GM18858 (cell line): ENCODE measurements at regions not wholly inside any gene's neighbourhood (a gene's known extent, or its start where the extent isn't known, plus 50 kb on each side); places are given as distances from the start of the nearest gene placed in this dataset.
"Not testable (repeated sequence)": the region's sequence is repeated elsewhere in the genome, so short reads cannot be mapped to it uniquely, and the experiment has no call there.

ENCODE experiments used
- ATAC-seq: cut with Tn5 transposase; IDR thresholded peaks from one replicate; pipeline ENCODE4 v1.9.1; 2021; ENCODE audit not compliant: unreplicated experiment

DNA sequence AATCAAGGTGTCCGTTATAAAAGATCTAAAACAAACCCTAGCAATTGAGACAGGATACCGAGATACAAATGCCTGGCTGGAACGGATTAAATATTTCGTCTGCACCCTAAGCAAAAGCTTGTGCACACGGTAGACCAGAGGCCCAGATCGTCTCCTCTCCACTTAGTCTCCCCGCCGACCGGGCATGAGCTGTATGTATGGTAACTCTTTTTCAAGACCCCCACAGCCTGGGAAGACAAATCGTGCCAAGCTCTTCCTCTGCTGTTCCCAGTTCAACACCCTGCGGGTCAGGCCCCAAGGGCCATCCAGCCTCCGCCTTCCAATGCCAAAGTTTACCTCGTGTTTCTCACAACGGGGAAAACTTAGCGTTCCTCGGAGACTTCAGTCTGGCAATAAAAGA, 285.7 kb upstream of the GALNT17 start:
- ATAC-seq: no peak

DNA sequence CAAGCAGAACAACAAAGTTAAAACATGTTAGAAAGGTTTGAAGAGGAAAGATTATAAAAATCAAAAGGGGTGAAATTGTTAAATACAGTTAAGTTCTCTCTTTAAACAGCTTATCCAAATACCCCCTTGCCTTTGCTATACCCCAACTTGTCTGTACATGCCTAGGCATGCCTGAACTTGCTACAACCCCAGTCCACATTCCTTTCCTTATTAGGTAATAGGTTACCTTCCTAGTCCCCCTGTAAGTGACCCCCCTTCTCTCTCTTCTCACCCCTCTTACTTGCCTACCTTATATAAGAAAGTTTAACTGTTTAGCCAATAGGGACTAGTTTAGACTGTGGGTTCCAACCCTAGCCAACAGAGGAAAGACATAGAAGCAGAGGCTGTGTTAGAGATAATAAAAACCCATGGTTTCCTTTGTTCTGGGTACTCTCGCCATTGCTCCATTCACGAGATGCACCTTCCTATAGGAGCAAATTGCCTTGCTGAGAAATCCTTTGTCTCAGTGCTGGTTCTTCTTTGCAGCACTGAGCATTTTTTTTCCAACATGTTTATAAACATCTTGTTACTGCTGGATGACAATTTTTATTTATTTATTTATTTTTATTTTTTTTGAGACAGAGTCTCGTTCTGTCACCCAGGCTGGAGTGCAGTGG, 282.2 kb upstream of the GALNT17 start:
- no peak for ATAC-seq

DNA sequence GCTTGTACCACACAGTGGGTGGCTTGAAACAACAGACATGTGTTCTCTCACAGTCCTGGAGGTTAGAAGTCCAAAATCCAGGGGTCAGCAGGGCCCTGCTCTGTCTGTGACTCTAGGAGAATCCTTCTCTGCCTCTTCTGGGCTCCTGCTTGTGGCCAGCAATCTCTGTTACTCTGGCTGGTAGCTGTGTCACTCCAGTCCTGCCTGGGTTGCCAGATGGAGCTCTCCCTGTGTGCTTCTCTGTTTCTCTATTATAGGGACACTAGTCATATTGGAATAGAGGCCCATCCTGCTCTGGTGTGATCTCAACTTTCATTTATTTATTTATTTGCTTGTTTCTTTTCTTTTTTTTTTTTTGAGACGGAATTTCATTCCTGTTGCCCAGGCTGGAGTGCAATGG, 276.6 kb upstream of the GALNT17 start:
- ATAC-seq: no peak

DNA sequence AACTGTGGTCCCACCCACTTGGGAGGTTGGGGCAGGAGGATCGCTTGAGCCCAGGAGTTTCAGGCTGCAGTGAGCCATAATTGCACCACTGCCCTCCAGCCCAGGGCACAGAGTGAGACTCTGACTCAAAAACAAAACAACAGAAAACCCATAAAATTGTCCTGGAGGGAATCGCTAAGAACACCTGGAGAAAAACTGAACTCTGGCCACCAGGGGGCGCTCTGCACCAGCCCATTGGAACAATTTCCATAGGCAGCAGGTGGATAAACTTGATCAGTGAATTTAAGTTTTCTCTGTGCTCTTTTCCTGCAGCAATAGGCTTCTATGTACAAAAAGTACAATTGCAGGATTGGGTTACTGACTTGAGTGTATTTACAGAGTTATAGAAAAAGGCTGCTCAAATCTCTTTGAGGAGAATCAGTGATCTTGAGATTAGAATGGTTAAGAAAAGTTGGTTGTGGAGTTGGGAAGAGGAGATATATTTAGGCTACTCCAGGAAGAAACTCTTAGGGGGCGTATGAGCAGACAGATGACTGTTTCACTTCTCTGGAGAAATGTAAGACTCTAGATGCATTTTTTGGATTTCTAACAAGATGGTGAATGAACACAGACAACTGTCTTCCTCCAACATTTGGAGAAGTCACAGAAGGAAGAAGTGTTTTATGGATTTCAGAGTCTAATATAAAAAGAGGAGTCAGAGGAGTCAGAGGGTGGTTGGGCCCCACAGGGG, 274.9 kb upstream of the GALNT17 start:
- no peak for ATAC-seq

DNA sequence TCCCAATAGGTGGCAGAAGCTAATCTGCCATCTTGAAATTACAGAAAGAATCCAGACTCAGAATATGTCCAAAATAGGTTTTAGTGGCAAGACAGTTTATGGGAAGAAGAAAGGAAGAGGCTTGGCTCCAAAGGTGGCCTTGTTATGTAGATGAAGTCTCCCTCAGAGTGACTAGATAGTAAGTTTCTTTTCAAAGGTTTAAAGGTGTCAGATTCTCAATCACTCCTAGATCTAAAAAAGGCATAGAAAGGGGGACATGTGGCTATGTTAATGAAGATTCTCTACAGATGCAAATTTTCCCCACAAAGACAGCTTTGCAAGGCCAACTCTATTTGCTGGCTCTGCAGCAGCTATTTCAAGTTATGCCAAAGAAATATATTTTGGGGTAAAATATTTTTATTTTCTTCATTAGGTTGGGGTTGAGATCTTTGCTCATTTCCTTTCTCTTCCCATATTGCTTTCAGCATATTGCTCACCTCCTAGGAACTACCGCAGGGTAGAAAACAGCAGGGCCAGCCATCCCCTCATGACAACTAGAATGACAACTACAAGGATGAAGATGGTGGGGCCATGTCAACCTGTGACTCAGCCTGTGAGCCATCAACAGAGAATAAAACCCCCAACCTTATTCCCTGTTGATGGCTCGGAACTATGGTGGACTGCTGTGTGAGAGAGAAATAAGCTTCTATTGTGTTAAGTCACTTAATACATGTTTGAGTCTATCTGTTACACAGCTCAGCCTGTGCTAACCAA, 274.0 kb upstream of the GALNT17 start:
- no peak for ATAC-seq

DNA sequence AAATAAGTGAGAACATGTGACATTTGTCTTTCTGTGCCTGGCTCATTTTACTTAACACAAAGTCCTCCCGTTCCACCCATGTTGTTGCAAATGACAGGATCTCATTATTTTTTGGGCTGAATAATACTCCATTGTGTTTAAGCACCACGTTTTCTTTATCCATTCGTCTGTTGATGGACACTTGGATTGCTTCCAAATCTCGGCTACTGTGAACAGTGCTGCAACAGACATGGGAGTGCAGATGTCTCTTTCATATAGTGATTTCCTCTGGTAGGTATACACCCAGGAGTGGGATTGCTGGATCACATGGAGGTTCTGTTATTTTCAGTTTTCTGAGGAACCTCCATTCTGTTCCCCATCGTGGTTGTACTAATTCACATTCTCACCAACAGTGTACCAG, 264.4 kb upstream of the GALNT17 start:
- no peak for ATAC-seq

DNA sequence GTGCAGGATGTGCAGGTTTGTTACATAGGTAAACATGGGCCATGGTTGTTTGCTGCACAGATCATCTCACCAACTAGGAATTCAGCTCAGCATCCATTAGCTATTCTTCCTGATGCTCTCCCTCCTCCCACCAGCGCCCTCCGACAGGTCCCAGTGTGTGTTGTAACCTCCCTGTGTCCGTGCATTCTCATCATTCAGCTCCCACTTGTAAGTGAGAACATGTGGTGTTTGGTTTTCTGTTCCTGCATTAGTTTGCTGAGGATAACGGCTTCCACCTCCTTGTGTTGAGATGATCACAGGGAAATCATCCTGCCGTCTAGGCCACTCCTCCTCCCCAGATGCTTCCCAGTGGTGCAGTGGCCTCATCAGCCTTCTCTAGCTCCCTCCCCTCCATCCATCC, 261.6 kb upstream of the GALNT17 start:
- no peak for ATAC-seq

DNA sequence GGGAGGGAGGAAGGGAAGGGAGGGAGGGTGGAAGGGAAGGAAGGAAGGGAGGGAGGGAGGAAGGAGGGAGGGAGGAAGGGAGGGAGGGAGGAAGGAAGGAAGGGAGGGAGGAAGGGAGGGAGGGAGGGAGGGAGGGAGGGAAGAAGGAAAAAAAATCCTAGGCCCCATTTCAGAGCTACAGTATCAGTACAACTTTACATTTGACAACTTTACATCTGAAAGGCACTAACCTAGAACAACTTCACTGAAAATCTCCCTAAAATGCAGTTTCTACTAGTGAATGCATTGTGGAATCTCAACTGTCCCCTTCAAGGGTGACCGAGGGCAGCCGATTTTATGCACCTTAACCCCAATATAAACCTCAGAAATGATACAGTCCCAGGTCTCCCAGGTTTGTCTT, 259.8 kb upstream of the GALNT17 start:
- no peak for ATAC-seq

DNA sequence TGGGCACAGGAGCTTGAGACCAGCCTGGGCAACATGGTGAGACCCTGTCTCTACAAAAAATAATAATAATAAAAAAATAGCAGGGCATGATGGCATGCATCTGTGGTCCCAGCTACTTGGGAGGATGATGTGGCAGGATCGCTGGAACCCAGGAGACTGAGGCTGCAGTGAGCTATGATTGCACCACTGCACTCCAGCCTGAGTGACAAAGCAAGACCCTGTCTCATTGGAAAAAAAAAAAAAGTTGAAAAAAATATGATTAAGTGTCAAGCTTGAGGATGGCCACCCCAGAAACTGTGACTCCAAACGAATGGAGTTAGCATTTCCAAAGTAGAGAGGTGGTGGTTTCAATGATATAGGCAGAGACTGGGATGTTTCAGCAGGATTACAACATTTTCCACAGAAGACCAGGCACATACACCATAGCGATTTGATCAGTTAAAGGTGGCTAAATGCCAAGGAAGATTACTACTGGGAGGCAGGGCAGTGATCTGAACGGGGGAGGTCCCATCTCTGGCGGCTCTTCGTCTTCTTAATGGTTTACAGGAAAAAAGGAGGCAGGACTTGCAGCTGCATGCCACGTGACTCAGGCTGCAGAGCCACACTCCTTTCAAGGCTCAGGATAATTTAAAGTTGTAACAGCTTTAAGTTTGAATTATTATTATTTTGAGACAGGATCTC, 250.6 kb upstream of the GALNT17 start:
- no peak for ATAC-seq

DNA sequence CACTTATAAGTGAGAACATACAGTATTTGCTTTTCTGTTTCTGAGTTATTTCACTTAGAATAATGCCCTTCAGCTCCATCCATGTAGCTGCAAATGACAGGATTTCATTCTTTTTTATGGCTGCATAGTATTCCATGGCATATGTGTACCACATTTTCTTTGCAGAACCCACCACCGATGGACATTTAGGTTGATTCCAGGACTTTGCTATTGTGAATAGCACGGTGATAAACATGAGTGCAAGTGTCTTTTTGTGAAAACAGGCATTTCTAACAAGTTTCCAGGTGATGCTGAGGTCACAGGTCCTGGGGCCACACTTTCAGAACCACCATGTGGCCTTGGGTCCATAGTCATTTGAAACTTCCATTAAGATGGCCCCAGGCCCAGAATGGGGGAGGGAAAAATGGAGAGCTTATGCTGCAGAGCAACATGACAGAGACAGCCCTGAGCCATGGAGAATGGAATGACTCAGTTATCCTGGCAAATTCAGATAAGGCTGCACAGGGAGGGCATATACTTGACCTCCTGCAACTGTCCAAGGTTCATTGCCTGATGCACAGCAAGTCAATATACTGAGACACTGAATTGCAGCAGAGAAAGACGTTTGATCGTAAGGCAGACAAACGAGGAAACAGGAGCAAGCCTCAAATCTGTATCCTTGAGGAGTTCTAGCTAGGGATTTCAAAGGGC, 248.0 kb upstream of the GALNT17 start:
- ATAC-seq: no peak

DNA sequence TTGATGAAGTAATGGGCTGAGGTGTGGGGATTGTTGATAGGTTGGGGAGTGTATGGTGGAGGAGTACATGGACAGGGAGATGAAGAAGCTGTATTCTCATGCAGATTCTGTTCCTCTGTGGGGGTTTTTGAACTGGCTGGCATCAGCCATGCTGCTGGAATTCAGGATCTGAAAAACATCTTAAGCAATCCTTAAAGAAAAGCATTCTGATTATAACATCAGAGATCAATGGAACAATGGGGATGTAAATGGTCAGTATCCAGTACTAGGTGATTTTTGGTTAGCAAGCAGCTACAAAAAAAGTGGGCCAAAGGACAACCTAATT, 247.5 kb upstream of the GALNT17 start:
- no peak for ATAC-seq

DNA sequence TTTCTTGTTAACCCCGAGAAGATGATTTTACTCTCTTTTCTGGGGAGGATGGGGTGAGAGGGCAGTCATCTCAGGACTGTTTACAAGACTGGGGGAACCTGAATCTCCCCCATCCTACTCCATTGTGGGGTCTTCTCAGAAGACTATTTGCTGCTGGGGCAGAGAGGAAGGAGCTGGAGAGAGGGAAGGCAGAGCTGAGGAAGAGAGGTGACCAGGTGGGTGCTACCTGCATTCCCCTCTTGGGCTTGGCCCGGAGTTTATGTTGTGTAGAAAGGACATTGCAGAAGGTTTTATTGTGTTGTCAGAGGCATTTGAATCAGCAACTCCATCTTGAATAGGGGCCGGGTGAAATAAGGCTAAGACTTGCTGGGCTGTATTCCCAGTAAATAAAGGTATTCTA, 247.1 kb upstream of the GALNT17 start:
- no peak for ATAC-seq

DNA sequence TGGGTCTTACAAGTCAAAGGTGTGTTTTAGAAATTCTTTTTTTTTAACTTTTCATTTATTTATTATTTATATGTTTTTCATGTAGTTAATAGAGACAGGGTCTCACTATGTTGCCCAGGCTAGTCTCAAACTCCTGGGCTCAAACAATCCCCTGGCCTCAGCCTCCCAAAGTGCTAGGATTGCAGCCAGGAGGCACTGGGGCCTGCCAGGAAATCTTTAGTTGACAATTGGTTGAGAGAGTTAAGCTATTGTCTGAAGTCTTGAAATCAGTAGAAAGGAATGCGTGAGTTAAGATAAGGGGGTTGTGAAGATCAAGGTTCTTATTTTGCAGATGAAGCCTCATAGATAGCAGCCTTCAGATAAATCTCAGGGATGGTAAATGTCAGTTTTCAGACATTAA, 245.4 kb upstream of the GALNT17 start:
- ATAC-seq: no peak

DNA sequence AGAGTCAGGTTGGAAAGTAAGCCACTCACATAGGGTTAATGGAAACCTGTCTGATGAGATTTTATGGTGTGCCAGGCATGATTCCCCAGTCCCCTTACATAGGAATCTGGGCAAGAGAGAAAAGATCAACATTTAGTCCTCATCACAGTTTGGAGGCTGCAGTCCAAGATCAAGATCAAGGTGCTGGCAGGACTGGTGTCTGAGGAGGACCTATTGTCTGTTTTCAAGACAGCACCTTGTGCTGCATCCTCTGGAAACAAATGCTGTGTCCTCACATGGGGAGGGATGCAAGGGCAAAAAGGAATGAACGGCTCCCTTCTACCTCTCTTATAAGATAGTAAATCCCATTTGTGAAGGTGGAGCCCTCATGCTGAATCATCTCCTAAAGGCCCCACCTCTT, 244.8 kb upstream of the GALNT17 start:
- no peak for ATAC-seq

DNA sequence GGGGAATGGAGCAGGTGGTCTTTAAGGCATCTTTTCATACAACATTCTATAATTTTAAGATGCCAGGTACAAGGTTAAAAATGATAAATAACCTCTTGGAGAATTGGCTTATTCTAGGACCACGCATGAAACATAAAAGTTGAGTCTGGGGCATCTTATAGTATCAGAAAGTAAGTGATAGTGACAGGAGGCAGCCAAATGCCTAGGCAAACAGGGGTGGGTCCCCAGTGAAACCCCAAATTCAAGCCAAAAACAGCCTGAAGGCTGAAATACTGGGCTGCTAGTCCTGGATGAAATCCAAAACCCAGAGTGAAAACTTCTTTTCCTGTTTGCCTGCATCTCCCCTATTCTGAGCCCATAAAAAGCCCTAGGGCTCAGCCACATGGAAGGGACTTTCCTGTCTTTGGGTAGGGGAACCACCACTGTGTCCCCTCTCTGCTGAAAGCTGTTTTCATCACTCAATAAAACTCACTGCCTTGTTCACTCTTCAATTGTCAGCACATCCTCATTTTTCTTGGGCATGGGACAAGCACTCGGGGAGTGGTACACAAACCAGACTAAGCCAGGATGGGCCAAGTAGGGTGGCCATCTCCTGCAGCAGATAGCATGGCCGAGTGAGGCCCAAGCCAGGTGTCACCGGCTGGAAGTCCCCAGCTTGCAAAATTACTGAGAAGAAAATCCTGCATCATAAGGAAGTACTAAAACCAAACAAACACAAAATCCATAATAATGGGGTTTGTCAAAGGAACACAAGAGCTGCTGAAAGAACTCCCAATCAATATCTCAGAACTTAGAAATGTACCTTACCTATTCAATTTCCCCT, 241.6 kb upstream of the GALNT17 start:
- ATAC-seq: peak; percentile 42

DNA sequence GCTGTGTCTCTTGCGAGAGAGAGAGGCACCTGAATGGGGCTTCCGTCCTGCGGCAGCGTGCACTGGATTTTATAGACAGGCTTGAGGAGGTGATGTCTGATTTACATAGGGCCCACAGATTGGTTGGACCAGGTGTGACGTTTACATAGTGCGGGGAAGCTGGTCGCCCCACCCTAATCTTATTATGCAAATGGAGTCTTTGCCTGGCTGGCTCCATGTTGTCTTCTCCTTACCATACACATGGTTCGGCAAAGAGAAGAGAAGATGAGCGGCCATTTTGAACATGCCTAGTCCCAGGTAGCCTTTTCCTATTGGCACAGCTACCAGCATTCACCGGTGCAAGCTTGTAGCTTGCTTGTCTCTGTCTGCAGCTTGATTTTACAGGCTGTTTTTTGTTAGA, 238.5 kb upstream of the GALNT17 start:
- ATAC-seq: no peak

DNA sequence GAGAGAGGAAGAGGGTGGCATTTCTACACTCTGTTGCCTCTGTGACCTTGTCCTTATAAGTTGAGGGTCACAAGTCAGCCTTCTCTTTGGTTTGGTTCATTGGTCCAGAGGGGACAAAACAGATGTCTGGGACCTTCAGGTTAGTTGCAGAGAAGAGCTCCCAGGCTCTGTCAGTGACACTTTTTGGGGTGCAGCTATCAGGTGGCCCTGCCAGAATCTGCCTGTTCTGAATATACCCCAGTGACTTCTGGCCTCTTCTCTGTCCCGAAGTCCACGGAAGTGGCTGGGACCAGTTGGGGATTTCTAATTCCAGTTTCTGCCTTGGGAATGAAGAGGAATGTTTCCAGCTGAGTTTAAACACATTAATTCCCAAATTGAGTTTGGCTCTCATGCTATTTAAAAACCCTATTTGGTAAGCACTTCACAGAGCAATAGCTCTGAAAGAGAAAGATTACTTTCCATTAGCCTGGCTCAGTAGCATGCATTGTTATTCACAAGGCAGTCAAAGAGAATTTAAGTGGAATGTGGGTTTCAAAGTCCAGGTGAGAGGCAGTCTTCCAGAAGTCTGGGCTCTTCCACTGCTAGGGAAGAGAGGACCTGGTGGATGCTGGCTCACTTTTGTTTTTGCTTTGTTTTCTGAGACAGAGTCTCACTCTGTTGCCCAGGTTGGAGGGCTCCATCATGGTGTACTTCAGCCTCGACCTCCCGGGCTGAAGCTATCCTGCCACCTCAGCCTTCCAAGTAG, 237.8 kb upstream of the GALNT17 start:
- no peak for ATAC-seq

DNA sequence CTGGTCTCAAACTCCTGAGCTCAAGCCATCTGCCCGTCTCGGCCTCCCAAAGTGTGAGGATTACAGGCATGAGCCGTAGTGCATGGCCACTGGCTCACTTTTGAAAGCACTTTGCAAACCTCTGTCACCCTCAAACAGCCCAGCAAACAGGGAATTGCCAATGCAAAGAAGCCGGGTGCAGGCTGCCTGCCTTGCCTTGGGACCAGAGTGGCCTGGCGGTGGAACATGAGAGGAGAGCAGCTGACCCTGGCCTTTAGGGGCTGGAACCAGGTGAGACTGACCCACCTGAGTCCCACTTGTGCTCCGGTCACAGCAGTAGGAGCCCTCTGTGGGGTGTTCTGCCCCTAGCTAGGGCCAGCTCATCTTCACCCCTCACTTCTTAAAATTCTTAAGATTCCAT, 237.1 kb upstream of the GALNT17 start:
- no peak for ATAC-seq

DNA sequence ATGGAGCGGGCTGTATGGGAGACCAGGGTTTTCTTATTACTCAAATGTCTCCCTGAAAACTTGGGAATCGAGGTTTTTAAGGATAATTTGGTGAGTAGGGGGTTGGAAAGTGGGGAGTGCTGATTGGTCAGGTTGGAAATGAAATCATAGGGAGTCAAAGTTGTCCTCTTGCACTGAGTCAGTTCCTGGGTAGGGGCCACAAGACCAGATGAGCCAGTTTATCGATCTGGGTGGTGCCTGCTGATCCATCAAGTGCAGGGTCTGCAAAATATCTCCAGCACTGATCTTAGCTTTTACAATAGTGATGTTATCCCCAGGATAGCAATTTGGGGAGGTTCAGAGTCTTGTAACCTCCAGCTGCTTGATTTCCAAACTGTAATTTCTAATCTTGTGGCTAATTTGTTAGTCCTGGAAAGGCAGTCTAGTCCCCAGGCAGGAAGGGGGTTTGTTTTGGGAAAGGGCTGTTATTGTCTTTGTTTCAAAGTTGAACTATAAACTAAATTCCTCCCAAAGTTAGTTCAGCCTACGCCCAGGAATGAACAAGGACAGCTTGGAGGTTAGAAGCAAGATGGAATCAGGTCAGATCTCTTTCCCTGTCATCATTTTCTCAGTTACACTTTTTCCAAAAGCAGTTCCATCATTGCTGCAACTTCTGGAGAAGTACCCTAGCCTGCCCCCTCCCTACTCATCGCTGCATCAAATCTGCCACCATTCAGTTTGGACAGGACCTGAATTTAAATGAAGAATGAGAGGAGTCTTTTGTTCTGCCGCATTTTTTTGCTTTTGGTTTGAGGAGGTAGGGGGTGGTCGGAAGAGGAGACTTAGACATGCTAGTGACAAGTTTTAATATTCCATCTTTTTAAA, 236.4 kb upstream of the GALNT17 start:
- ATAC-seq: not testable (repeated sequence)
